Fibroblast of villous mesenchyme (primary cell): ENCODE measurements at regions not wholly inside any gene's neighbourhood (a gene's known extent, or its start where the extent isn't known, plus 50 kb on each side); places are given as distances from the start of the nearest gene placed in this dataset.

Experiments
- DNase-seq: peaks from one replicate; pipeline ENCODE4 v3.0.0-alpha.2; 2010; ENCODE audit warnings: low read depth
- H3K4me3 ChIP-seq: 2 replicates; pipeline ENCODE4 v1.5.1; 2011; ENCODE audit warnings: low read depth, mild to moderate bottlenecking, low read length
- TF ChIP-seq, protein P1 (sequence below): IDR thresholded peaks from 2 replicates; pipeline ENCODE4 v1.5.1; 2012; ENCODE audit warnings: low read depth, mild to moderate bottlenecking, low read length; ENCODE audit not compliant: insufficient read depth

DNA sequence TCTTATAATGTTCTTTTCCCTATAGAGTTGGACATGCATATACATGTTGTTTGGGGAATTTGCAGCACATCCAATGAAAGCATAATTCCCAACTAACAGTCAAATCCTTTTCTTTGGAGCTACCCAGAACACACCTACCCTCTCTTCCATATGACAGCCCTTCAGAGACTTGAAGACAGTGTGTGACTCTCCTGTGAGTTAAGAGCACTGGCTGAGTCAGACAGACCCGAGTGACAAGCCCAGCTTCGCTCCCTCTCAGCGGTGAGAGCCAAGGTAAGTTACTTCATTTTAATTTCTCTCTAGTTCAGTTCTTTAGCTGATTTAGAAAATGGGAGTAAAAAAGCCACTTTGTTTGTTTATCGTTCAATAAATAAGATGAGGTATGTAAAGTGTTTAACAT is 86.3 kb downstream of the RTL9 start:
- DNase-seq: no peak
- H3K4me3 ChIP-seq: no peak overlapping the region
- TF ChIP-seq, protein P1, sequence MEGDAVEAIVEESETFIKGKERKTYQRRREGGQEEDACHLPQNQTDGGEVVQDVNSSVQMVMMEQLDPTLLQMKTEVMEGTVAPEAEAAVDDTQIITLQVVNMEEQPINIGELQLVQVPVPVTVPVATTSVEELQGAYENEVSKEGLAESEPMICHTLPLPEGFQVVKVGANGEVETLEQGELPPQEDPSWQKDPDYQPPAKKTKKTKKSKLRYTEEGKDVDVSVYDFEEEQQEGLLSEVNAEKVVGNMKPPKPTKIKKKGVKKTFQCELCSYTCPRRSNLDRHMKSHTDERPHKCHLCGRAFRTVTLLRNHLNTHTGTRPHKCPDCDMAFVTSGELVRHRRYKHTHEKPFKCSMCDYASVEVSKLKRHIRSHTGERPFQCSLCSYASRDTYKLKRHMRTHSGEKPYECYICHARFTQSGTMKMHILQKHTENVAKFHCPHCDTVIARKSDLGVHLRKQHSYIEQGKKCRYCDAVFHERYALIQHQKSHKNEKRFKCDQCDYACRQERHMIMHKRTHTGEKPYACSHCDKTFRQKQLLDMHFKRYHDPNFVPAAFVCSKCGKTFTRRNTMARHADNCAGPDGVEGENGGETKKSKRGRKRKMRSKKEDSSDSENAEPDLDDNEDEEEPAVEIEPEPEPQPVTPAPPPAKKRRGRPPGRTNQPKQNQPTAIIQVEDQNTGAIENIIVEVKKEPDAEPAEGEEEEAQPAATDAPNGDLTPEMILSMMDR: no peak

DNA sequence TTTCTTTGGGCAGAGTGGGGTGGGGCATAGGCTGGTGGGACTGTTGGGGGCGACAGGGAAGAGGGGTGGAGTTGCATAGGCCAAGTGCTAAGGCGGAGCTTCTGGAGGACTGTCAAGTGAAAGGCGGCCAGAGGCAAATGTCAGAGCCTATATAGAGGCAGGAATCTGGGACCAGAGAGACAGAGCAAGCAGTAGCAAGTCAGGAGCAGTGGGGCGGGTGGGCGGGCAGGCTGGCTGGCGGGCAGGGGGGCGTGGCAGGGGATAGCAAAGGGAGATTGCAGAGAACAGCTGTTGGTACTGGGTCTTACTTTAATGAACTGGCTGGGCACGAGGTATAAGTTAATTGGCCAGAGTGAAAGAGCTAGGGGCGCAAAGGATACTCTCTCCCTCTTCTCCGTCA is 89.8 kb downstream of the RTL9 start:
- H3K4me3 ChIP-seq: no peak overlapping the region
- no peak for DNase-seq
- TF ChIP-seq, protein P1: no peak

DNA sequence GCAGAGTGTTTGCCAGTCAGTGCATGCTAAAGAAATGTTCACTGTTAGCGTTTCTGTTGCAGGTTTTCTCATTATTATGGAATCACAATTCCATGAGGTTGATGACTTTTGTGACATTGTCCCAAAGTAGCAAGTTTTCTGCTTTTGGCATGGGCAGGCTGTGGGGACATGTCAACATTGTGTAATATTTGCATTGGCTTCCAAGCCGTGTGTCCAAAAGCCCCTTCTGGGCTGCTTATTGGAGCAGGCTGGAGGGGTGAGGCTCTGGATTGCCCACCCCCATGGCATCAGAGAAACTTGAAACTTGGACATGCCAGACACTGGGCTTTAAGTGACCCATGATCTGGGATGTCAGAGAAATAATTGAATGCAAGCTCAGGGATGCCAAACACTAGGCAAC is 90.7 kb downstream of the RTL9 start:
- no peak overlapping the region for H3K4me3 ChIP-seq
- TF ChIP-seq, protein P1: no peak
- no peak for DNase-seq

DNA sequence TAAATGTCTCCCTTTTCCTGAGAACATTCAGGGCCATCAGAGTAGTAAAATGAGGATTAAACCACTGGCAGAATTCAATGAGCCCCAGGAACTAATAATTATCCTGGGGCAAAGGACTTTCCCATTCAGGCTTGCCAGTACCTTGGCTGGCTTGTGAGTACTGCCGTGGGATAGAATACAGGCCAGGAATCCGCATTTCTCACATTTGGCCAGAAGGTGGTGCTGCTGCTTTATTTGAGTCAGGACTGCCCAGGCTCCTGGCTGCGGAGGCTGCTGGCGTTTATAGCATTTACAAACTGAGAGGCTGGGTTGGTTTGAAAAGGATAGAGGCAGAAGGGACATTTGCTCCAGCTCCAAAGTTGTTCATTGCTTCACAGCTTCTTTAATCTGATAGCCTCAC is 91.4 kb downstream of the RTL9 start:
- peak; percentile 67 for DNase-seq
- H3K4me3 ChIP-seq: no peak overlapping the region
- TF ChIP-seq, protein P1: peak; percentile 72

DNA sequence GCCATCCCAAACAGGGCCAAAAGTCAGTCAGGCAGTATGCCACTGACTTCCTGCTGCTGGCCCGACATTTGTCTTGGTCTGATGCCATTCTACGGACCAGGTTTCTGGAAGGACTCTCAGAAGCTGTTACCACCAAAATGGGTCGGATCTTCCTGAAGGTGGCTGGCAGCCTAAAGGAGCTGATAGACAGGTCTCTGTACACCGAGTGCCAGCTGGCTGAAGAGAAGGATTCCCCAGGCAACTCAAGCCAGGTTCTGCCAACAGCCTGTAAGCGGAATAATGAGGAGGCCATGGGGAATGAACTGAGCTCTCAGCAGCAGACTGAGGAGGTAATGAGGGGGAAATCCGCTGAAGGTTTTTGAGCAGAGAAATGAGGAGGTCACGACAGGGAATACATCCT is 95.7 kb downstream of the RTL9 start:
- no peak for DNase-seq
- no peak overlapping the region for H3K4me3 ChIP-seq
- TF ChIP-seq, protein P1: no peak

DNA sequence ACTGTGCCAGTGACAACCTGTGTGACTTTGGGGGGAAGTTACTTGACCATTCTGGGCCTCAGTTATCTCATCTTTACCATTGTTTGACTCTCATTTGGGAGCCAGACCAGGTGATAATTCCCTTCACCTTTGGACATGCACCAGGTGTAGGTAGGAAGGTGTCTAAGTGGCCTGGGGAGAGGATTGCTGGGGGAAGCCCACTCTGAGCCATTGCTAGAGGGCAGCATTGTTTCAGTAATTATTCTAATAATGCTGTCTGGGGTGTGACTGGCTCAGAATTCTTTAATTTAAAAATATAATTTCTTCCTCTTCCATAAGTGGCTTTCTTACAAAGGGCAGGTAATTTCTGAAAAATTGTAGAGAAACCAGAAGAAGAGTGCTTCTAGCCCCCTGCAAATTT is 104.3 kb downstream of the RTL9 start:
- TF ChIP-seq, protein P1: no peak
- no peak for DNase-seq

DNA sequence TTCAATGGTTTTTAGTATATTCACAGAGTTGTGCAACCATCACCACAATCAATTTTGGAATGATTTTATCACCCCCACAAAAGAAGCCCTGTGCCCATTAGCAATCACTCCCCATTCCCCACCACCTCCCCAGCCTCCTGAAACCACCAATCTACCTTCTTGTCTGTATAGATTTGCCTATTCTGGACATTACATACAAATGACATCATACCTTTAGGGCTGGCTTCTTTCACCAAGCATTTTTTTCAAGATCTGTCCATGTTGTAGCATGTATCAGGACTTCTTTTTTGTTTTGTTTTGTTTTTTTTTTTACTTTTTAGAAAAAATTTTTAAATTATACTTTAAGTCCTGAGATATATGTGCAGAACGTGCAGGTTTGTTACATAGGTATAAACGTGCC is 108.1 kb downstream of the RTL9 start:
- TF ChIP-seq, protein P1: no peak
- no peak overlapping the region for H3K4me3 ChIP-seq
- no peak for DNase-seq

More for the DNA sequence above, 104.3 kb downstream of the RTL9 start:
- no peak overlapping the region for H3K4me3 ChIP-seq
